T-helper 1 cell treated with Interleukin-12 subunit alpha and Interleukin-12 subunit beta and Interleukin-4 antibody, amounts not matched to agents 30 μg/mL and 1 μg/mL, for 36 hours (primary cell): ENCODE measurements at regions not wholly inside any gene's neighbourhood (a gene's known extent, or its start where the extent isn't known, plus 50 kb on each side); places are given as distances from the start of the nearest gene placed in this dataset.
"Not testable (repeated sequence)": the region's sequence is repeated elsewhere in the genome, so short reads cannot be mapped to it uniquely, and the experiment has no call there.

Experiments used
- H3K27ac Mint-ChIP-seq: one replicate; pipeline ENCODE4 v1.8.0; 2021; ENCODE audit warnings: mild to moderate bottlenecking, mixed read lengths
- H3K27me3 Mint-ChIP-seq: one replicate; pipeline ENCODE4 v1.8.0; 2021; ENCODE audit warnings: low read depth, mixed read lengths
- H3K36me3 Mint-ChIP-seq: one replicate; pipeline ENCODE4 v1.8.0; 2021; ENCODE audit warnings: low read depth, mixed read lengths
- H3K4me1 Mint-ChIP-seq: one replicate; pipeline ENCODE4 v1.8.0; 2021; ENCODE audit warnings: low read depth, mixed read lengths
- H3K4me3 Mint-ChIP-seq: one replicate; pipeline ENCODE4 v1.8.0; 2021; ENCODE audit warnings: mild to moderate bottlenecking, moderate library complexity, mixed read lengths
- H3K9me3 Mint-ChIP-seq: one replicate; pipeline ENCODE4 v1.8.0; 2021; ENCODE audit warnings: mixed read lengths

GRCh38 chr4:100034023-100034664 is 84.1 kb upstream of the H2AZ1 start:
- H3K27me3 Mint-ChIP-seq = no peaks in the 10 kb centered on the region
- peaks cover 18% of the 10 kb centered on the region for H3K9me3 Mint-ChIP-seq

GRCh38 chr4:100026066-100026465 is 76.0 kb upstream of the H2AZ1 start:
- H3K27me3 Mint-ChIP-seq = peaks cover 3% of the 10 kb centered on the region
- no peaks in the 10 kb centered on the region for H3K36me3 Mint-ChIP-seq
- H3K9me3 Mint-ChIP-seq = peaks cover 4% of the 10 kb centered on the region
- no peaks in the 10 kb centered on the region for H3K4me1 Mint-ChIP-seq
- H3K4me3 Mint-ChIP-seq = no peak overlapping the region
- no peak overlapping the region for H3K27ac Mint-ChIP-seq

More at GRCh38 chr4:100034023-100034664, 84.1 kb upstream of the H2AZ1 start:
- Mint-ChIP-seq H3K36me3 (no peaks in the 10 kb centered on the region), H3K4me1 (no peaks in the 10 kb centered on the region), H3K27ac (no peak overlapping the region), H3K4me3 (no peak overlapping the region)

DNA sequence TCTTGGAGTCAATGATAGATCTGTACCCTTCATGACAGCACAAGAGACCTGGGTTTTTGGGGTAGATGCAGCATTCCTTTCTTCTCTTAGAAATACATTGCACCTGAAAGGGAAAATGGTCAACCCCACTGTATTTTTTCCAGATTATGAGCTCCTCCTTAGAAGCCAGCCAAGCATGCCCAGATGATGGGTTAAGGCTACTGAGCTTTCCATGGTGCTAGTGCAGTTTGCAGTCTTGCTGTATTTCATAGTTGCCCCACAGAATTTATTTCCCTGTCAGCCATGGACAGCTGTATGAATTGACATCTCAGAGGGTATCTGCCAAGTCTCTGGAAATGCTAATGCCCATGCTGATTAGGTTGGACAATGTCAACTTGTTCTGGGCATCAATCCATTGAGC is 73.7 kb upstream of the H2AZ1 start:
- H3K36me3 Mint-ChIP-seq = no peaks in the 10 kb centered on the region
- no peak overlapping the region for H3K4me3 Mint-ChIP-seq
- H3K27ac Mint-ChIP-seq = no peak overlapping the region
- no peaks in the 10 kb centered on the region for H3K4me1 Mint-ChIP-seq
- H3K27me3 Mint-ChIP-seq = peaks cover 3% of the 10 kb centered on the region
- H3K9me3 Mint-ChIP-seq = peaks cover 4% of the 10 kb centered on the region

GRCh38 chr4:100022792-100023222 is 72.7 kb upstream of the H2AZ1 start:
- peaks cover 3% of the 10 kb centered on the region for H3K27me3 Mint-ChIP-seq
- H3K4me1 Mint-ChIP-seq = no peaks in the 10 kb centered on the region
- peaks cover 4% of the 10 kb centered on the region for H3K9me3 Mint-ChIP-seq
- H3K36me3 Mint-ChIP-seq = no peaks in the 10 kb centered on the region
- no peak overlapping the region for H3K4me3 Mint-ChIP-seq
- H3K27ac Mint-ChIP-seq = no peak overlapping the region

- Mint-ChIP-seq H3K27me3 (peaks cover 3% of the 10 kb centered on the region), H3K9me3 (peaks cover 4% of the 10 kb centered on the region), H3K4me1 (no peaks in the 10 kb centered on the region), H3K4me3 (no peak overlapping the region), H3K36me3 (no peaks in the 10 kb centered on the region), H3K27ac (no peak overlapping the region)
These were observed 69.7 kb upstream of the H2AZ1 start for GRCh38 chr4:100019821-100020220.

DNA sequence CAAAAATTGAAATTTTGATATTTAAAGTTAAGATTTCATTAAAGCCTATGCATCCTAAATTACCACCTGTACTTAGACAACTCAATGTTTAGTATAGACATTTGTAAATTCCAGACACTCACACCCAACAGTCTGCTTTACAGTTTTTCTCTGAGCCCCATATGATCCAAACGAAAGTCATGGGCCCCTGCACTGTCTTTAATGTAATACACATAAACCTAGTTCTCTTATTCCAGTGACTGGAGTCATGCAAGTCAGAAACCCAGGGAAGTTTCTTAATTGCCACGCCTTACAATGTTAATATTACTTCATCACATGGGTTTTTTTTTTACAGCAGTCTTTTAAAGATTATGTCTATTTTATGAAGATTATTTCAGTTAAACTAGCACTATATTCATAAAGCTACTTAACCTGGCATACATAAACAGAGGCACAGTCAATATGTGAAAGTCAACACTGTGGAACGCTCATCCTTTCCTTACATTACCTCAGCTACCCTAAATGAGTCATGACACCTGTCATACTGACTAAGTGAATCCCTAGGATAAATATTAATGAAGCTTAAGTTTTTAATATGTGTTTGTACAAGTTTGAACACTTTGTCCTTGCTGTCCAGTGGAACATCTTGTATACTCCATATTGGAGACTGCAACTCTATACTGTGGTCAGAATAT is 67.7 kb upstream of the H2AZ1 start:
- H3K4me3 Mint-ChIP-seq = no peak overlapping the region
- H3K4me1 Mint-ChIP-seq = no peaks in the 10 kb centered on the region
- peaks cover 4% of the 10 kb centered on the region for H3K9me3 Mint-ChIP-seq
- H3K36me3 Mint-ChIP-seq = no peaks in the 10 kb centered on the region
- H3K27me3 Mint-ChIP-seq = peaks cover 3% of the 10 kb centered on the region
- H3K27ac Mint-ChIP-seq = no peak overlapping the region

GRCh38 chr4:100016191-100016590 is 66.1 kb upstream of the H2AZ1 start:
- H3K27ac Mint-ChIP-seq = no peak overlapping the region
- no peaks in the 10 kb centered on the region for H3K27me3 Mint-ChIP-seq
- no peaks in the 10 kb centered on the region for H3K9me3 Mint-ChIP-seq
- no peaks in the 10 kb centered on the region for H3K36me3 Mint-ChIP-seq
- H3K4me1 Mint-ChIP-seq = no peaks in the 10 kb centered on the region
- no peak overlapping the region for H3K4me3 Mint-ChIP-seq

DNA sequence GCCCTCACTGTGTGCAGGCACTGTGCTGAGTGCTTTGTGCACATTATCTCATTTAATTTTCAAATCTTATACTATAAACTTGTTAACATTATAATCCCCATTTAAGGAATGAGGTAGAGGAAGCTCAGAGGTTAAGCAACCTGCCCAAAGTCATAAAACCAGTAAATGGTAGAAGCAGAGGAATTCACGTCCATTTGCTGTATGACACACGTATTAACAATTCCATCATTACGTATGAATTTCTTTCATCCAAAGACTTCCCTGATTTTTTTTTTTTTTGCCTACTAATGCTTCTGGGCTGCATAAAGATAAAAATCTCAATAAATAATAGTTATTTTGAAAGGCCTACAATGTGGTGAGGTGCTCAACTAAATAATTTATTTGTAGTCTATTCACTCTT is 64.5 kb upstream of the H2AZ1 start:
- Mint-ChIP-seq H3K4me3 (no peak overlapping the region), H3K36me3 (no peaks in the 10 kb centered on the region), H3K9me3 (no peaks in the 10 kb centered on the region), H3K4me1 (no peaks in the 10 kb centered on the region), H3K27ac (no peak overlapping the region), H3K27me3 (no peaks in the 10 kb centered on the region)

- Mint-ChIP-seq H3K36me3 (no peaks in the 10 kb centered on the region), H3K4me1 (no peaks in the 10 kb centered on the region), H3K27ac (no peak overlapping the region), H3K27me3 (peaks cover 5% of the 10 kb centered on the region), H3K9me3 (no peaks in the 10 kb centered on the region), H3K4me3 (no peak overlapping the region)
These were observed 59.4 kb upstream of the H2AZ1 start for GRCh38 chr4:100009490-100009889.

DNA sequence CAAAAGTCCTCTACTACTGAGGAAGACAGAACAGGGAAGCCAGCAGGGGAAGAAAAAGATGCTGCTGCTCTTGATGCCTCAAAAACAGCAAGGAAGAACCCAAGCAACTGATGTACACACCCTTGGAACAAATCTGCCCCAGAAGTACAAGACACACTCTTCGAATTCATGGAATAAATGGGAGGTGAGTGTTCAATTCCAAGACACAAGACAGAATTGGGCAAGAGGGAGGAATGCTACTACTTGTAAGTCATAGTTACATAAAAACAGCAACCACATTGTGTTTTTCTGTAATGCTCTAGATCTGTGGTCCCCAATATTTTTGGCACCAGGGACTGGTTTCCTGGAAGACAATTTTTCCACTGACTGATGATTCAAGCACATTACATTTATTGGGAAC is 58.0 kb upstream of the H2AZ1 start:
- Mint-ChIP-seq H3K27ac (no peak overlapping the region), H3K36me3 (no peaks in the 10 kb centered on the region), H3K27me3 (peaks cover 5% of the 10 kb centered on the region), H3K4me1 (no peaks in the 10 kb centered on the region), H3K4me3 (no peak overlapping the region), H3K9me3 (no peaks in the 10 kb centered on the region)

GRCh38 chr4:100006161-100006560 is 56.1 kb upstream of the H2AZ1 start:
- not testable (repeated sequence) for H3K36me3 Mint-ChIP-seq, H3K27ac Mint-ChIP-seq, H3K4me1 Mint-ChIP-seq, H3K9me3 Mint-ChIP-seq, H3K4me3 Mint-ChIP-seq, H3K27me3 Mint-ChIP-seq
